T-helper 1 cell (primary cell): ENCODE measurements at regions not wholly inside any gene's neighbourhood (a gene's known extent, or its start where the extent isn't known, plus 50 kb on each side); places are given as distances from the start of the nearest gene placed in this dataset.
"Not testable (repeated sequence)": the region's sequence is repeated elsewhere in the genome, so short reads cannot be mapped to it uniquely, and the experiment has no call there.

Experiments
- DNase-seq, 5 donors: peaks; one replicate each; pipeline ENCODE4 v3.0.0-alpha.2; 2012 to 2020

DNA sequence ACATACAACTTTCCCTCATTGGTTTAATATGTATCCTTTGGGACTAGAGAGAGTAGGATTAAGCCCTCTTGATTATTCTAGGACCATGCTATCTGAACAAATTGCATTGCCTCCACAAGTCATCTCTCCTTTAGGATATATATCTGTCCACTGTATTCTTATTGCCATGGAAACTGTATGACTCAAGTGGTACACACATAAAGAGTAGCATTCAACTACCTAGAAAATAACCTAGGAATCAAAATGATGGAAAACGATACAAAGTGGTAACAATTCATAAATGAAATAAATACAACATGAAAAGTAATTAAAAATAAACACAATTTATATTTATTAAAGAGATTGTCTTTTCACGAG is 212.1 kb upstream of the P2RY1 start:
- no peak for DNase-seq

DNA sequence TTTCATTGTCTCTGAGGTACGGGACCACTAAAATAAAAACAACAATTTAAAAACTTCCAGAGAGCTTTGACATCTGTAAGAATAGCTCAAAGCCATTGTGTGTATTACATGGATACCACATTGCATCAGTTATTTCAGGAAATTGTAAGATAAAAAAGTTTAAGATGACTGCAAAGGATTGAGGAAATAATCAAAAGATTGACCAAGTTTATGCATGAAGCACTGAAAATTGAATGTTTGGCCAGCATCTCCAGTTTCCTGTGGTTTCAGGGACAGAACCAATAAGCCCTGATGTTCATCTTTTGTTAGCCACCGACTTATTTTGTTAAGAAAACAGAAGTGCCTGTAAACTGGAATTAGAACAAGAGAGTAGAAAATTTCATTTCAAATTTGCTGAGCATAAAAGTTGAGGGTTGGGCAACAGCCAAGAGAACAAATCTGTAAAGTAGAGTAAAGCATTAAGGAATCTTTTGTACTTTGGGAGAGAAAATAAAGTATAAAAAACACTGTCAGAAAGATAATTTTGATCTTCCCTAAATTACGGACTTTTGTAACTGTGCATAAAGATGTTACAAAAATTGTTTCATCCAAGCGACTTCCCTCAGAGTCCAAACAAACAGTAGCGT is 211.5 kb upstream of the P2RY1 start:
- DNase-seq, result no peak

GRCh38 chr3:152626226-152626625 is 208.7 kb upstream of the P2RY1 start:
- no peak for DNase-seq

DNA sequence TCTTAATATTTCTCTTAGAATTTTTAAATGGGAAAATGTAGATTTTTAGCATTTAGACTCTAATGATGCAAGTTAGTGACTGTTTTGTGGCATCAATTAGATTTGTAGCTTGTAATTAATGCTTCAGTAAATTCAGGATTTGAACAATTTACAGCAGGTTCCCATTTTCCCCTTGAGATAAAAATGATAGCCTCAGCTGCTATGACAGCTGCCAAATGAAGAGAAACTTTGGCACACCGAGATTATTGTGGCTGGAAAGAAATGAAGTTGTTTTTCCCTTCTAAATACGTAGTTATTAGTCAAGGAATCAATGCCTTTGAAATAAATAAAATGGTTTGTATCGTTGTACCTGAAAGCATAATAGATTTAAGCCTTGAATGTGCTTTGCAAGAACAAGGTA is 206.4 kb upstream of the P2RY1 start:
- DNase-seq, result no peak

- no peak for DNase-seq
Measured at GRCh38 chr3:152629363-152630122, 205.4 kb upstream of the P2RY1 start.

DNA sequence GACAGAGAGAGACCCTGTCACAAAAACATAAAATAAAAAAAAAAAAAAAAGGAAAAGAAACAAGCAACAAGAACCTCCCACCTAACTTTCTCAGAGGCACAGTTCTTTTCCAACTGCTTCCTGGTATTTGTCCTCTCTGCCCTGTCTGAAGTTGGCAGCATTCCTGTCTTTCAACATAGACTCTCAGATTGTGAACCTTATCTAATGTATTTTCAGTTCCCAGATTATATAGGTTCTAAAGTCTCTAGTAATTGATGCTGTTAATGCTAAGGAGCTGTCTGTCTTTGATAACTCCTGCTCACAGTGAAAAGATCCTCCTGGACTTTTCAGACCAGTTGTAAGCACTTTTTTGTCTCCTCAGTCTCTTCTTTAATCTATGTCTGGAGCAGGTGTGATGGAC is 199.5 kb upstream of the P2RY1 start:
- no peak for DNase-seq

GRCh38 chr3:152636651-152637050 is 198.3 kb upstream of the P2RY1 start:
- no peak for DNase-seq

GRCh38 chr3:152638214-152638613 is 196.7 kb upstream of the P2RY1 start:
- no peak for DNase-seq

DNA sequence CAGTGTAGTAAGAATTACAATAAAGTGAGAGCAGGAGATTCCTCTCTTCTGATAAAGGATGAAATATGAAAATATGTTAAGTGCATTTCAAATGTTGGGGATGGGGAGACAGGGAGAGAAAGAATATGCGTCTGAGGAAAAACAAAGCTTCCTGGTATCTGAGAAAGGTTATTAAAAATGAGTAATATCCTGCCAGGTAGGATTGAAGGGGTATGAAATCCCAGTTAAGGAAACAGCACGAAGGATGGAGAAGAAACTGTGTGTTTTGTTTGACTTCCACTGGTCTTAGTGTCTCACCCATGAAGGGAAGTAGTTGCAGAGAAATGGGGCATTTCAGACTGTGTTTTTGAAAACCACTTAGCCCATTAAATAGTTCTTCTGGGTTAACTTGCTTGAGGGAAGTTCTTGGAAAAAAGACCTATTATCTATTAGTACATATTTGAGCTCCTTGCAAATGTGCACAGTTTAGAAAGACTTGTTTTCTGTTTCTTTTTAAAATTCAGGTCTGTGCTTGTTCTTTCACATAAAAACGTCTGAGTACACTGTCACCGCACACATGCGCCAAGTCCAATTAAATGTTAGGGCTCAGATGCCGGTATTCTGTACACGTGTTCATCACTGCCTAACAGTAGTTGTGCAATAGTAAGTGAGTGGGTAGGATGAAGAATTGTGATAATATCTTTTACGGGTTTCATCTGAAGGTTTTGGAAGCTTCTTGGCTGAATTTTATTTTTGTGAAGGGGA is 196.1 kb upstream of the P2RY1 start:
- DNase-seq, result no peak

GRCh38 chr3:152641198-152641597 is 193.7 kb upstream of the P2RY1 start:
- no peak for DNase-seq

- no peak for DNase-seq
Measured at GRCh38 chr3:152642658-152643057, 192.3 kb upstream of the P2RY1 start.

- DNase-seq, result no peak
Measured at GRCh38 chr3:152644478-152644877, 190.5 kb upstream of the P2RY1 start.

- DNase-seq, result no peak
Measured at GRCh38 chr3:152646004-152646403, 188.9 kb upstream of the P2RY1 start.

DNA sequence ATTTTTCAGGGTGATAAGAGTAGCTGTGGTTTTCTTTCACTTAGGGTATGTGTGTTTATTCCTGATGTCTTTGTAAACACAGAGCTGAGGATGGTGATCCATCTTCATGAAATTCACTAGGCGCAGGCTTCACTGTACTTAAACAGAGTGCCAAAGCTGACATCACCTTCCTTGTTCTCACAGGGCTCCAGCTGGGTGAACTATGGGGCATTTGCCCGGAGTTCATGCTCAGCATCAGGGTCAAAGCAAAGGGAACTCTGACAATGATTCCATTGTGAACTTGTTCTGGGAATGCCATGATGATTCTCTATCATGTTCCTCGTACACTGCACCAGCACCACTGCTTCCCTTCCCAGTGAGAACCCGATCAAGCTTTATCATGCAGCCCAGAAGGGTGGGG is 184.8 kb upstream of the P2RY1 start:
- no peak for DNase-seq

DNA sequence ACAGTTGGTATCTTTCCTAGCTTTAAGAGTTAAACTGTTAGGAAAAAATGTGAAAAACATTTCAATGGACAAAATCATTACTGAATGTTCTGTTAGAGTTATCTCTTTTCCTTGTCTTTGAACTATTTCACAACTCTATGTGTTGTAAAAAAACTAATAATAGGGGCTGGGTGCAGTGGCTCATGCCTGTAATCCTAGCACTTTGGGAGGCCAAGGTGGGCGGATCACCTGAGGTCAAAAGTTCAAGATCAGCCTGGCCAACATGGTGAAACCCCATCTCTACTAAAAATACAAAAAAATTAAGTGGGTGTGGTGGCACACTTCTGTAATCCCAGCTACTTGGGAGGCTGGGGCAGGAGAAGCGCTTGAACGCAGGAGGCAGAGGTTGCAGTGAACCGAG is 184.0 kb upstream of the P2RY1 start:
- not testable (repeated sequence) for DNase-seq

GRCh38 chr3:152656214-152656971 is 178.5 kb upstream of the P2RY1 start:
- DNase-seq, result no peak

DNA sequence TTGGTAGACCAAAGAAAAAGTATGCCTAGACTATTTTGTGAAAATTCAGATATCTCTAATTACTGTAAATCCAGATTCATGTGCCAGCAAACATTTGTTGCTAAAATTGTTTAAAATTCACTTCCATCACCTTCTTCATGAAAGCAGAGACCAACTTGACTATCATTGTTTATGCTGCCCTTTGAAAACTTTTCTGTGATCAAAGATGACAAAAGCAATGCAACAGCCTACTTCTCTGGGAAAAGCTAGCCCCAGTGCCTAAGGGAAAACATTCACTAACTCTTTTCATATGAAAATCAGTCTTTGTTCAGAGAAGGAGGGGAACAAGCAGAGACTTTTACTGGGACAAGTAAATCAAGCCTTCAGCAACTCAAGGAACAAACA is 178.0 kb upstream of the P2RY1 start:
- DNase-seq, result no peak

DNA sequence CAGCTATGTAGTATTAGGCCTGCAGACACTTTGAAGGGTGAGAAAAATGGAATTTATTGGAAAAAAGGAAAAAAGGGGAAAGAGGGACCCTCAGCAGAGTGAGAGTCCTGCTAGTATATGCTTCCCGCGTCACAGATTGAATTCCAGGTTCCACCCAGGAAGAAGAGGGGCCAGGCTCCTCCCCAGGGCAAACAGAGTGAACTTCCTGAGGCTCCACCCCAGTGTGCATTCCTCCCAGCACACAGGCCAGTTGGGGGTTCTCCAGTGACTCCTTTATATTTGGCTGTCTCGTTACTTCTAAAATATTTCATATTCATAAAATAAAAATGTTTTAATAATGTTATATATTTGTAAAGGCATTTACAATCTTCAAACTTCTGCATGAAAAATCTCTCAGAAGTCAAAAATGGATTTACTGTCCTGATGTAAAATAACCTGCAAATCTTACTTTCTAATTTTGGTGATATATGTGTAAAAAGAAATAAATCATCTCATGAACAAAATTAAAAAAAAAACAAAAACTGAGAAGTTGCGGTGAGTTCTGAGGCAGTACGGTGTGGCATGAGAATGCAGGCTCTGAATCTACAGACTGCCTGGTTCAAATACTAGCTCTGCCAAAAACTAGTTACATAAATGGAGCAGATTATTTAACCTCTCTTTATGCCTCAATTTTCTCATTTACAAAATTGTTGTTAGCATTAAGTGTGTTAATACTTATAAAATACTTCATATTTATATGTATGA is 175.8 kb upstream of the P2RY1 start:
- no peak for DNase-seq

DNA sequence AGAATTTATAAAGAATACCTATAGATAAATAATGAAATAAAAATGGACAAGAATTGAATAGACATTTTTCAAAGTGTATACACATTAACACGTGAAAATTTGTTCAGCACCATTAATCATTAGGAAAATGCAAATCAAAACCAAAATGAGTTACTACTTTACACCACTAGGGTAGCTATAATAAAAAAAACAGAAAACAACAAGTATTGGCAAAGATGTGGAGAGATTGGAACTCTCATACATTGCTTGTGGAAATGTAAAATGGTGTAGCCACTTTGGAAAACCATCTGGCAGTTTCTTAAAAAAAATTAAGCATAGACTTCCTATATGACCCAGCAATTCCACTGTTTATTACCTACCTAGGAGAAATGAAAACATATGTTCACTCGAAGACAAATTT is 172.8 kb upstream of the P2RY1 start:
- DNase-seq, result no peak

DNA sequence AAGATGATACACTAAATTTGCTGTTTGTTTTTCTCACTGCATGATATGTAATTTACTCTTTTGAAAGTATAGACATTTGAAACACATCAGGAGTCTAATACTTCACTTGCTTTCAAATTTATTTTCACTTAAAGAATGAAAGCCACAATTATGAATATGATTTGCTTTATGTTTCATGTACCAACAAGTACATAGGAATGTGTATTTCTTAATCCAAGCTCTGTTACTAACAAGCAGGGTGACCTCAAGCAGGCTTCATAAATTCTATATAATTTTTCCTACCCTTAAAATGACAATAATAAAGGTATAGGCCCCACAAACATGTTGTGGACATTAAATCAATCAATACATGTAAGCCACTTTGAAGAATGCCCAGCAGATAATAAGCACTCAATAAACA is 170.2 kb upstream of the P2RY1 start:
- DNase-seq, result no peak

DNA sequence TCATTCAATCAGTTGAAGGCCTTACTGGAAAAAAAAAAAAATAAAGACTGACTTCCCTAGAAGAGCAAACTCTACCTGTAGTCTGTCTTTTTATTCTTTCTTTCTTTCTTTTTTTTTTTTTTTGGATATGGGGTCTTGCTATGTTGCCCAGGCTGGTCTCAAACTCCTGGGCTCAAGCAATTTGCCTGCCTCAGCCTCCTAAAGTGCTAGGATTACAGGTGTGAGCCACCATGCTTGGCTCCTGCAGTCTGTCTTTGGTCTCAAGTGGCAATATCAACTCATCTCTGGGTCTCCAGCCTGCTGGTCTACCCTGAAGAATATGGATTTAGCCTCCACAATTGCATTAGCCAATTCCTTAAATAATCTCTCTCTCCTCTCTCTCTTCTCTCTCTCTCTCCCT is 167.7 kb upstream of the P2RY1 start:
- no peak for DNase-seq

DNA sequence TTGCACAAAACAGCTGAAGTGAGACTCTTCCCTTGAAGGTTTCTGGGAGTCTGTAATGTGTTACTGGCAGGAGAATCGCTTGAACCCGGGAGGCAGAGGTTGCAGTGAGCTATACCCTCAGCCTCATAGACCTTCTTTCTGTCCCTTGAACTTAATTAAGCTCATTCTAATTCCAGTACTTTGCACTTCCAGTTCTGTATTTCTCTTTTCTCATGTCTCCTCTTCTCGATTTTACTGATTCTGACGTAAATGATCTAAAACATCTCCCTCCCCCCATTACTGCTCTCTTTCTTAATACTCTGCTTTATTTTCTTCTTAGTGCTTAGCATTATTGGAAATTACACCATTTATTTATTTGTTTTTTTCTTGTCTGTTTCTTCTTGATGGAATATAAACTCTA is 165.4 kb upstream of the P2RY1 start:
- no peak for DNase-seq
